Tibial nerve (tissue), 4 donors: ENCODE measurements at regions not wholly inside any gene's neighbourhood (a gene's known extent, or its start where the extent isn't known, plus 50 kb on each side); places are given as distances from the start of the nearest gene placed in this dataset.

Experiments
- EP300 ChIP-seq, 2 donors: sonication (generic); formaldehyde crosslinking; IDR thresholded peaks; one replicate each; pipeline ENCODE4 v1.6.1; 2017; ENCODE audit warnings: antibody characterized with exemption in 2 of 2, mild to moderate bottlenecking in 1 of 2
- POLR2A ChIP-seq, 2 donors: fragments of 450-650 bp; IDR thresholded peaks; one replicate each; pipeline ENCODE4 v1.6.1; 2017; ENCODE audit warnings: antibody characterized with exemption in 2 of 2, mild to moderate bottlenecking in 2 of 2, moderate library complexity in 2 of 2
- TF ChIP-seq, protein P1 (sequence below), 5 experiments: fragments of 200-600 bp in 3 of 5; fragments of 450-650 bp in 2 of 5; sonication (generic) in 3 of 5; IDR thresholded peaks; one replicate each; pipeline ENCODE4 v1.5.1; 2016 to 2019; ENCODE audit warnings: antibody characterized with exemption in 5 of 5, mild to moderate bottlenecking in 3 of 5, moderate library complexity in 2 of 5

DNA sequence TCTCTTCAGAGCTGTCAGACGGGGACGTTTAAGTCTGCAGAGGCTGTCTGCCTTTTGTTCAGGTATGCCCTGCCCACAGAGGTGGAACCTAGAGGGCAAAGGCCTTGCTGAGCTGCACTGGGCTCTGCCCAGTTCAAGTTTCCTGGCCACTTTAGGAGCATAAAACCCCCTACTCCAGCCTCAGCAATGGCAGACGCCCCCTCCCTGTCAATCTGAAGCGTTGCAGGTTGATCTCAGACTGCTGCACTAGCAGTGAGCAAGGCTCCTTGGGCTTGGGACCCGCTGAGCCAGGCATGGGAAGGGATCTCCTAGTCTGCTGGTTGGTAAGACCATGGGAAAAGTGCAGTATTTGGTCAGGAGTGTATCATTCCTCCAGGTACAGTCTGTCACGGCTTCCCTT, 66.6 kb upstream of the TP53I11 start:
- TF ChIP-seq, protein P1, sequence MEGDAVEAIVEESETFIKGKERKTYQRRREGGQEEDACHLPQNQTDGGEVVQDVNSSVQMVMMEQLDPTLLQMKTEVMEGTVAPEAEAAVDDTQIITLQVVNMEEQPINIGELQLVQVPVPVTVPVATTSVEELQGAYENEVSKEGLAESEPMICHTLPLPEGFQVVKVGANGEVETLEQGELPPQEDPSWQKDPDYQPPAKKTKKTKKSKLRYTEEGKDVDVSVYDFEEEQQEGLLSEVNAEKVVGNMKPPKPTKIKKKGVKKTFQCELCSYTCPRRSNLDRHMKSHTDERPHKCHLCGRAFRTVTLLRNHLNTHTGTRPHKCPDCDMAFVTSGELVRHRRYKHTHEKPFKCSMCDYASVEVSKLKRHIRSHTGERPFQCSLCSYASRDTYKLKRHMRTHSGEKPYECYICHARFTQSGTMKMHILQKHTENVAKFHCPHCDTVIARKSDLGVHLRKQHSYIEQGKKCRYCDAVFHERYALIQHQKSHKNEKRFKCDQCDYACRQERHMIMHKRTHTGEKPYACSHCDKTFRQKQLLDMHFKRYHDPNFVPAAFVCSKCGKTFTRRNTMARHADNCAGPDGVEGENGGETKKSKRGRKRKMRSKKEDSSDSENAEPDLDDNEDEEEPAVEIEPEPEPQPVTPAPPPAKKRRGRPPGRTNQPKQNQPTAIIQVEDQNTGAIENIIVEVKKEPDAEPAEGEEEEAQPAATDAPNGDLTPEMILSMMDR (IDR thresholded peaks at IDR 0.05), result no peak
- TF ChIP-seq POLR2A (IDR thresholded peaks at IDR 0.05) (no peak), EP300 (IDR thresholded peaks at IDR 0.05) (no peak)
